ENCODE measurements at regions not wholly inside any gene's neighbourhood (a gene's known extent, or its start where the extent isn't known, plus 50 kb on each side); places are given as distances from the start of the nearest gene placed in this dataset.

DNA sequence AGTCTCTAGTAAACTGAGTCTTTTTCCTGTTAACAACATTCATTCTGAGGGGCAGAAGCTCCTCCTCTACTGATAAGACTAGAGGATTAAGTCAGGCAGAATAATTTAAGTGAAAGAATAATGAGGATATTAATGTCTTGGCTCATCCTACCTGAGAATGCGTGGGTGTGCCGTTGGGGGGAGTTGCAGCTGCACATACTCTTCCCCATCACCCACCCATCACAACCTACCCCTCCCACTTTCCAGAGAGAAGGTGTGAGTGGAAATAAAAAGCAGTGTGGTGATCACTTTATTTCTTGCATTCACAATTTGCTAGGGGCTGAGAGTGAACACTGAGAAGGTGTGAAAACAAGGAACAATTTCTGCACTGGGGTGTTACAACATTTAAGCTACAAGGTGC is 146.8 kb upstream of the MAGI3 start:
- TF ChIP-seq, protein P1, sequence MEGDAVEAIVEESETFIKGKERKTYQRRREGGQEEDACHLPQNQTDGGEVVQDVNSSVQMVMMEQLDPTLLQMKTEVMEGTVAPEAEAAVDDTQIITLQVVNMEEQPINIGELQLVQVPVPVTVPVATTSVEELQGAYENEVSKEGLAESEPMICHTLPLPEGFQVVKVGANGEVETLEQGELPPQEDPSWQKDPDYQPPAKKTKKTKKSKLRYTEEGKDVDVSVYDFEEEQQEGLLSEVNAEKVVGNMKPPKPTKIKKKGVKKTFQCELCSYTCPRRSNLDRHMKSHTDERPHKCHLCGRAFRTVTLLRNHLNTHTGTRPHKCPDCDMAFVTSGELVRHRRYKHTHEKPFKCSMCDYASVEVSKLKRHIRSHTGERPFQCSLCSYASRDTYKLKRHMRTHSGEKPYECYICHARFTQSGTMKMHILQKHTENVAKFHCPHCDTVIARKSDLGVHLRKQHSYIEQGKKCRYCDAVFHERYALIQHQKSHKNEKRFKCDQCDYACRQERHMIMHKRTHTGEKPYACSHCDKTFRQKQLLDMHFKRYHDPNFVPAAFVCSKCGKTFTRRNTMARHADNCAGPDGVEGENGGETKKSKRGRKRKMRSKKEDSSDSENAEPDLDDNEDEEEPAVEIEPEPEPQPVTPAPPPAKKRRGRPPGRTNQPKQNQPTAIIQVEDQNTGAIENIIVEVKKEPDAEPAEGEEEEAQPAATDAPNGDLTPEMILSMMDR (IDR thresholded peaks at IDR 0.05 in 4 of 5, conservative IDR thresholded peaks at IDR 0.05 in 1 of 5): no peak
- no peak for TF ChIP-seq POLR2A (IDR thresholded peaks at IDR 0.05)
